ENCODE measurements at regions not wholly inside any gene's neighbourhood (a gene's known extent, or its start where the extent isn't known, plus 50 kb on each side); places are given as distances from the start of the nearest gene placed in this dataset.

- H3K4me3 Mint-ChIP-seq = no peak overlapping the region
- intact Hi-C loops (cut with micrococcal nuclease) = no loop called here
- peaks cover 4% of the 10 kb centered on the region for H3K4me1 Mint-ChIP-seq (ENCODE audit: low read depth)
- H3K36me3 Mint-ChIP-seq (ENCODE audit: low read depth) = no peaks in the 10 kb centered on the region
- CTCF ChIA-PET = no interaction called here
- no peak for TF ChIP-seq CTCF (IDR thresholded peaks at IDR 0.05)
- ATAC-seq (no peak), DNase-seq (no peak)
- POLR2A ChIA-PET = no interaction called here
- no peaks in the 10 kb centered on the region for H3K27me3 Mint-ChIP-seq
- H3K27ac Mint-ChIP-seq = no peak overlapping the region
- no peaks in the 10 kb centered on the region for H3K9me3 Mint-ChIP-seq
Observed at GRCh38 chr12:93300611-93301021, 77.1 kb upstream of the NUDT4 start.

- intact Hi-C loops (cut with micrococcal nuclease) = no loop called here
- ATAC-seq = no peak
- Mint-ChIP-seq H3K36me3 (ENCODE audit: low read depth) (no peaks in the 10 kb centered on the region), H3K27me3 (no peaks in the 10 kb centered on the region), H3K9me3 (peaks cover 8% of the 10 kb centered on the region), H3K4me3 (no peak overlapping the region), H3K4me1 (ENCODE audit: low read depth) (no peaks in the 10 kb centered on the region), H3K27ac (no peak overlapping the region)
- POLR2A ChIA-PET = no interaction called here
- CTCF ChIA-PET = interaction anchor here (0.9 kb wide), 2 partner anchors 315 to 1769 kb away, joined by 3 to 7 read pairs; no protein-coding TSS in a partner anchor
- DNase-seq = no peak
- TF ChIP-seq CTCF (IDR thresholded peaks at IDR 0.05) = no peak
Observed at GRCh38 chr12:93302331-93303229, 75.1 kb upstream of the NUDT4 start.

- H3K36me3 Mint-ChIP-seq (ENCODE audit: low read depth) = no peaks in the 10 kb centered on the region
- H3K9me3 Mint-ChIP-seq = peaks cover 8% of the 10 kb centered on the region
- intact Hi-C loops (cut with micrococcal nuclease) = no loop called here
- no peak for TF ChIP-seq CTCF (IDR thresholded peaks at IDR 0.05)
- ChIA-PET POLR2A (no interaction called here), CTCF (interaction anchor here (0.5 to 1.3 kb wide), 3 partner anchors 15 to 114 kb away, joined by 3 read pairs; no protein-coding TSS in a partner anchor)
- H3K4me3 Mint-ChIP-seq = no peak overlapping the region
- no peaks in the 10 kb centered on the region for H3K4me1 Mint-ChIP-seq (ENCODE audit: low read depth)
- no peak for DNase-seq
- no peaks in the 10 kb centered on the region for H3K27me3 Mint-ChIP-seq
- no peak overlapping the region for H3K27ac Mint-ChIP-seq
- no peak for ATAC-seq
Observed at GRCh38 chr12:93306636-93307035, 71.1 kb upstream of the NUDT4 start.

GRCh38 chr12:93308281-93308680 lies 69.4 kb upstream of the NUDT4 start:
- intact Hi-C loops (cut with micrococcal nuclease) = no loop called here
- H3K4me1 Mint-ChIP-seq (ENCODE audit: low read depth) = no peaks in the 10 kb centered on the region
- POLR2A ChIA-PET = no interaction called here
- CTCF ChIA-PET = no interaction called here
- no peak for DNase-seq
- no peaks in the 10 kb centered on the region for H3K36me3 Mint-ChIP-seq (ENCODE audit: low read depth)
- no peak overlapping the region for H3K27ac Mint-ChIP-seq
- ATAC-seq = no peak
- H3K4me3 Mint-ChIP-seq = no peak overlapping the region
- H3K9me3 Mint-ChIP-seq = peaks cover 8% of the 10 kb centered on the region
- no peak for TF ChIP-seq CTCF (IDR thresholded peaks at IDR 0.05)
- H3K27me3 Mint-ChIP-seq = no peaks in the 10 kb centered on the region

GRCh38 chr12:93311827-93312226 lies 65.9 kb upstream of the NUDT4 start:
- no peak overlapping the region for H3K4me3 Mint-ChIP-seq
- ChIA-PET CTCF (no interaction called here), POLR2A (no interaction called here)
- peaks cover 2% of the 10 kb centered on the region for H3K4me1 Mint-ChIP-seq (ENCODE audit: low read depth)
- no peak for TF ChIP-seq CTCF (IDR thresholded peaks at IDR 0.05)
- no peaks in the 10 kb centered on the region for H3K36me3 Mint-ChIP-seq (ENCODE audit: low read depth)
- H3K27ac Mint-ChIP-seq = no peak overlapping the region
- no peaks in the 10 kb centered on the region for H3K27me3 Mint-ChIP-seq
- intact Hi-C loops (cut with micrococcal nuclease) = no loop called here
- peaks cover under 1% of the 10 kb centered on the region for H3K9me3 Mint-ChIP-seq
- no peak for DNase-seq
- ATAC-seq = no peak
